GM19043 (cell line): ENCODE measurements at regions not wholly inside any gene's neighbourhood (a gene's known extent, or its start where the extent isn't known, plus 50 kb on each side); places are given as distances from the start of the nearest gene placed in this dataset.
A peak's percentile ranks its signal among the peaks of the same experiment; 100 is the strongest.

Source experiments
- ATAC-seq: cut with Tn5 transposase; IDR thresholded peaks from one replicate; pipeline ENCODE4 v1.9.1; 2021; ENCODE audit warnings: low read depth; ENCODE audit not compliant: unreplicated experiment

DNA sequence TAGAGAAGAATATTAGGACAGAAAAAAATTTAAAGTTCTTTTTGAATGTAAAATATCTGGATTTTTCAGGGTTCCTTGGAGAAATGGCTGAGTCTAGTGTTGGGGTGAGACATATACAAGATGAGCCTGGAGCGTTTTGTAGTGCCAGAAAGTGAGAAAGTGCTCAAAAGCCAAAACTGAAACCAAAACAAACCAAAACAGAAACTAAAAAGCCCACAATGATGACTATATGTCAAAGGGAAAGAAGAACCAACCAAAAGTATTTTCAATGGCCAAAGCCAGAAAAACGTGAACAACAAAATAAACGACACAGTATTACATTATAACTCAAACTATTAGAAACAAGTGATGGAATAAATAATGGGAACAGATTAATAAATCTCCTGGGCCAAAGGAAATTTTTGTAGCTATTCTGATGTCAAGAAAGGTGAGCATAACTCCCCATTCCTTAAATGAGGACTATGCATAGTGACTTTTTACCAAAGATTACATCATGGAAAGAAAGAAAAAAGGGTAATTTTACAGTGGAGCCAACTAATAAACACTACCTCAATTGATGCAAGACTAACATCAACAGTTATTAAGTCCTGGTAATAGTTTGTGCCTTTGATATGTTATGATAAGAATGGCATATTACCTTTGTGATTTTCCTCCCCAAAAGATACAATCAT is 1137.6 kb downstream of the C4orf33 start:
- ATAC-seq = peak; percentile 100

- ATAC-seq = no peak
These were observed 1142.2 kb downstream of the C4orf33 start for GRCh38 chr4:130238121-130238520.

DNA sequence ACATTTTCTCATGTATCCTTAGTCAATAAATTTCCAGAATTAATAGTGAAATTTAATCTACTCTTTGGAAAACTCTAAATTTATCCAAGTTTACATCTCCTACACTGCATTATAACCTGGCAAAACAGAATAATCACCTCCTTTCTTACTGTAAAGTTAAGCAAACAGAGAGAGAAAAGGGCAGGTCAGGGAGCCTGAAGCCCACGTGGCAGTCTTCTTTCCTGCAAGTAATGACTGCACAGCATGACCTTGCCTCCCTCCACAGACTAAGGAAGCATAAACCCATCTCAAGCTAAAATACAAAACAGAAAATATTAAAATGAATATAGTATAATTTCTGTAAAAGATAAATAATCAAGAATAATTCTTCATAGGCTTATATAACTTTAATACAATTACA is 1153.0 kb downstream of the C4orf33 start:
- ATAC-seq = no peak

DNA sequence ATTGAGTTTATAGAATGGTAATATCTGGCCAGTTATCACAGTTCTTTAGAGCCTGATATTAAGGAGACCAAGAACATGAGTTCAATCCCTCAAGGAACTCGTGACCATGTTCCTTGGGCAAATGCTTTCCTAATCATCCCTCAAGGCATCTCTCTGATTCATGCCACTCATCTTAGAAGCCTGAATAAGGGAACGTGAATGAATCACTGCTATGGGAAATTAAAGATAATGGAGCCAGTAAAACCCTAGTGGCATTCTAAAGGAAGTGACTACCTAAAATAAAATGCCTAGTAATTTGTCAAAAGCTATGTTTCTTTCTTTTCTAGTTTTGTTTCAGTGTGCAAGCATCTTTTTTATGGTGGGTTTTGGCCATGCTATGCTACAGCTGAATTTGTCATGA is 1161.3 kb downstream of the C4orf33 start:
- no peak for ATAC-seq

DNA sequence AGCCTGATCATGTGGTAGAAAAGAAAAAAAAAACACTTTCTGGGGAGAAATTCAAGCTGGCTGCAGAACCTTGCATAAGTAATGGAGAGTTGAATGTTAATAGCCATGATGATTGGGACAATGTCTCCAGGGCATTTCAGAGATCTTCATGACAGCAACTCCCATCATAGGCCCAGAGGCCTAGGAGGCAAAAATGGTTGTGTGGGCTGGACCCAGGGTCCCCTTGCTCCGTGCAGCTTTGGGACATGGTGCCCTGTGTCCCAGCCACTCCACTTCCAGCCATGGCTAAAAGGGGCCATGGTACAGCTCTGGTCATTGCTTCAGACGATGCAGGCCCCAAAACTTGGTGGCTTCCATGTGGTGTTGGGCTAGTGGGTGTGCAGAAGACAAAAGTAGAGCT is 1170.9 kb downstream of the C4orf33 start:
- ATAC-seq = no peak

DNA sequence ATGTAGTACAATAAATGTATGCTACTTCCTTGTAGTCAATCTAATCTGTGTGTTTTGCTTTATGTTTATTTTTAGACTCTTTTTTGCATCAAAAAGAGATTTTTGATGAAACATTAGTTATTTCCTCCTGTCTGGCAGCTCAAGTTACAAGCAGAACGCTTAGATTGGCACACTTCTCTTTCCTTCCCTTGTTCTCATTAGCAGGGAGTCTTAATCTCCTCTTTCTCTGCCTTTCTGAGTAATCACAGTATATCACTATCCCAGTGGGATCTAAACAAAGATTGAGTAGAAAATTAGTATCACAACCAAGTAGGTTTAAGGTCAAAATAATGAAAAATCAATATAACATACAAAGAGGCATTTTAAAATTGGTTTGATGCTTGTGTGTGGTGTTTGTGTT is 1192.6 kb downstream of the C4orf33 start:
- ATAC-seq = no peak

DNA sequence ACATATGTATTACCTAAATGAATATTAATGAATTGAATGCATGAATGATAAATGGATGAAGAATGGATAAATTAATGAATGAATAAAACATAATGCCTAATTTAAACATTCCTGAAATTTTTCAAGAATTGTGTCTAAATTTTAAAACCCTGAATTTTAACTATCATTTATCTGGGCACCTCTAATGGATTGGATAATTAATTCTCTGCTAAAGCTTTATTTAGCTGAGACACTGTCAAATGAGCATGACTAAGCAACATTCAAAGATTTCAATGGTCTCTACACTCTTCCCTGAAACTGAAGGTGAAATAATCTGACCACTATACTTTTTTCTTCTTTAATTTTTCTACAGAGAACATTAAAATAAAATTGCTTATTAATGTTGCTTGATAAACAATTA is 1197.7 kb downstream of the C4orf33 start:
- ATAC-seq = no peak

- no peak for ATAC-seq
These were observed 1200.5 kb downstream of the C4orf33 start for GRCh38 chr4:130296448-130296847.

DNA sequence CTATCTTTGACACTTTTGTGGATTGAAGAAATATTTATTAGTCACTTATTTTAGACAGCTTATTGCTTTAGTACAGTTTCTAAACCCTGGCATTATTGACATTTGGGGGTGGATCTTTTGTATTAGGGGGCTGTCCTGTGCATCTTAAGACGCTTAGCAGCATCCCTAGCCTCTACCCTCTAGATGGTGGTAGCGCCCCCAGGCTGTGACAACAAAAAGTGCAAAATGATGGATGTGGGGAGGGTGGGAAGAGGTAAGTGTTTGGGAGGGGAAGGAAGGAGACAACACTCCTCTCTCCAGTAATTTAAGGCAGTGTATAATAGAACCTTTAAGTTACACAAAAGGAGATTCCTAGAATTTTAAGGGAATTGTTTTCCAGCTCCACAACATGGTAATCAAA is 1210.6 kb downstream of the C4orf33 start:
- no peak for ATAC-seq

DNA sequence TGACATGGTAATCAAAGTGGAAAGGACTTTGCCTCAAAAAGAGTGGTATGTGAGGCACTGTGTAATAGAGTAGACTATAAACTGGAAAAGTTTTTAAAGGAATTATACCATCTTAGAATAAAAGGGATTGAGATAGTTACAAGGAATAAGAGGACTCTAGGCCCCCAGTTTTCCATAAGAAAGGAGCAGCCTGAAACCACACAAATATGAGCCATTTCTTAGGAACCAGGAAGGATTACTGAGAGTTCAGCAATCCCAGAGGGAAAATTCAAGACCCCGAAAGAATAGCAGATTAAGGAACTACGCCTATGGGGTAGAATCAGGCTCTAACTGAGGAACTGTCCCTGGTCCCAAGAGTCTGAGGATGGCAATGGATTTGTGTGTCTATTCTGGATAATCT is 1213.3 kb downstream of the C4orf33 start:
- no peak for ATAC-seq

- ATAC-seq = no peak
These were observed 1226.5 kb downstream of the C4orf33 start for GRCh38 chr4:130322439-130322838.

DNA sequence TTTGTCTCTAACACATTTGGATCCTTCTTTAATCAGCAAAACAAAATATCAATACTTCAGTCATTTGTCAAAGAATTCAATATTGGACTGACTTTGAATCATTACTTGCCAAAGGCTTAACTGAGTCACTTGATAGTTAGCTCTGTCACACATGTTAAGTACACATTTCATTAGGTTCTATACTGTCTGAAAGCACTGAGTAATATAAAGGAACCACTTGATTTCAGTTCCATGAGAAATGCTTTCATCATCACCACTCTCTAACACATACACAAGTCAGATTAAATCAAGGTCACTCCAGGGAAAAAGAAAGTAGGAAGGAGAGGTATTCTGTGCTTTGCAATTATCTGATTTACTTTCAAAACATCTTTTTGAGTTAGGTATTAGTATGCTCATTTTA is 1233.1 kb downstream of the C4orf33 start:
- no peak for ATAC-seq

DNA sequence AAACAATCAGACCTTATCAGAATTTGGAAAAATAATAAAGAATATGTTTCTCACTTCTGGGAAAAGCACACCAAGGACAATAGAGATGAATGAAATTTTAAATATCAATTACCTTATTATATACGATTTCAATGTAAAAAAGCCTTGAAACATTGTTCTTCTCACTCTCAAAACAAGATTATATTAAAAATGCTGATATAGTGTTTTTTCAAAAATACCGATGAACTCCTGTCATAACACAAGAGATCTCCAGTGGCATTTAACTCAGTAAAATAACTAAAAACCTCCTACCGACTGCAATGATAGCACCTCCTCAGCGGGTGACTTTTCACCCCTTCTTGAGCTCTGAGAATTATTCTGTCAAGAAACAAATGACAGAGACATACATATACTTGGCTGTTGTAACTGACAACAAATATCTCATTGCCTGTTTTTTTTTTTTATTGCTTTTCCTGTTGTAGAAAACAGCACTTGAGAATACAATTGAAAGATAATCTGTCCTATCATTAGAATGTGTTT is 1237.3 kb downstream of the C4orf33 start:
- no peak for ATAC-seq

DNA sequence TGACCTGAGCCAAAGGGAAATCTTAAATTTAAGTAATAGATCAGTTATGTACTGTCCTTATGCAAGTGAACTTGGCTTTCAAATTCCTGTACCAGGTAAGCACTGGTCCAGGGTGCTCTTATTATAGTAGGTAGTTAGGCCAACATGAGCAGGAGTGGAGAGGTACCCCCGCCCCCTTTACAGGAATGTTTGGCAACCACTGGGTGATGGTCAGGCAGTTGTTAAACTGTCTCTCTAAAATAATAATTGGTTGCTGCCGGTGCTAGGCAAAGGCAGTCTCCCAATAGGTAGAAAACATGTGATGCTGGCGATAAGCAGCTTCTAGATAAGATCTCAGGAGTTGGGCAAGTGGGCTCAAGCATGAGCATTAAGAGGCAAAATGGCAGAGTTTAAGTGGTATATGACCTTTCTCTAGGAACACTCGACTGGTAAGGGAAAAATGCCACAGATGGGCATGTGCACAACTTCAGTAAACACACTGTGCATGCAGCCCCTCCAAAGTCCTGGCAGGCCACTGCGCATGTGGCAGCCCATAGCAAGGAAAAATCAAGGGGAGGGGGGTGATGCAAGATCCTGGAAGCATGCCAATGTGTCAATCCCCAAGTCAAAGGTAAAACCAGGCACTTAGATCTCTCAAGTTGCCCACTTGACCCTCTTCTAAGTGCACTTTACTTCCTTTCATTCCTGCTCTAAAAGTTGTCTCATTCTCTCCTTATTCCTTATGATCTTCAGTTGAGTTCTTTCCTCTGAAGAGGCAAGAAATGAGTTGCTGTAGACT is 1239.7 kb downstream of the C4orf33 start:
- no peak for ATAC-seq

- peak; percentile 74 for ATAC-seq
These were observed 1240.7 kb downstream of the C4orf33 start for GRCh38 chr4:130336585-130337217.

GRCh38 chr4:130338851-130339250 is 1242.9 kb downstream of the C4orf33 start:
- no peak for ATAC-seq

- ATAC-seq = no peak
These were observed 1253.8 kb downstream of the C4orf33 start for GRCh38 chr4:130349745-130350144.

GRCh38 chr4:130356873-130357272 is 1260.9 kb downstream of the C4orf33 start:
- ATAC-seq = no peak

- no peak for ATAC-seq
These were observed 1263.6 kb downstream of the C4orf33 start for GRCh38 chr4:130359542-130359941.

DNA sequence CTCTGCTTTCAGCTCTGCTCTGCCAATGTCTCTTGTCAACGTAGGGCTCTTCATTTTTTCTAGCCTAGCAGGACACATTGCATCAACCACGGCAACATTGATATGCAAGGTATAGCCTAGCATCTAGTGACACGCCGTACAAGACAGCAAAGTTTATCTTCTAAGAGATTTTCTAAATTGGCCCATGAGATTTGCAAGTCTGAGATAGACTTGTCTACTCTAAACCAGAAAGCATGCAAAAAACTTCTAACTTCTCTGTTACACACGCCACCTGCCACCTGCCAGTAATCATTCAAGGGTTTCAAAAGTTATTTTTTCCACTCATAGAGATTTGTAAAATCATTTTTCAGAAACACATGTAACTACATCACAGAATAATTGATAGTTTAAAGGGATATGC is 1265.7 kb downstream of the C4orf33 start:
- ATAC-seq = no peak

DNA sequence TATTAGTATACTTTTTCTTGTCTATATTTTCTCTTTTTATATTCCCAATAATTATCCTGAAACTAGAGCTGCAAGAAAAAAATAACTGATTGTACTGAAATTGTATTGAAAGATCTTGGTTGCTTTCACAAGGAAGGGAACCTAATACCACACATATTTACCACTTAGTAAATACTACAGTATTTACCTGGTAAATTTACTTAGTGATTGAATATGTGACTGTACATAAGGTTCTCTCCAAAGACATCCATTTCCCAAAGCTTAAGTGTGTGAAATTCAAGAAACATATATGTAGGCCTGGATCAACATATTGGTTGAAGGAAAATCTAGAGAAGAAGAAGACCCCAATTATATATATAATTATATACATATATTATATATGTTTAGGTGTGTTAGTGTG is 1272.7 kb downstream of the C4orf33 start:
- ATAC-seq = no peak

DNA sequence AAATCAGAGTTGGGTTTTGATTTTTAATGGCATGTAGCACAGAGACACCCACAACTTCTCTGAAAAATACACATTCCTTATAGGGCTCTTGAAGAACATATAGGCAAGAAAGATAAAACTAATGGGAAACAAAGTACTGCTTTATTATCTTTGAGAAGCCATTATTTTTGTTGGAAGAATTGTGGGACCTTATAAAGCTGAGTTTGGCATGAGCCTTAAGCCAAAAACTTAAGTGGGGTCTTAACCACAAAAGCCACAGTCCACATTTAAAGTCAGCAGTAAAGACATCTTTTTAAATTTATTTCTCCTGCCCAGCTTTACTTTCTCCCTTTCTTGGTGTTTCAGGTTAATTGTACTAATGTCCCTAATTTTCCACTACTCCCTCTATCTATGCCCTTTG is 1297.3 kb downstream of the C4orf33 start:
- ATAC-seq = no peak
